GM13977 (cell line): ENCODE measurements at regions not wholly inside any gene's neighbourhood (a gene's known extent, or its start where the extent isn't known, plus 50 kb on each side); places are given as distances from the start of the nearest gene placed in this dataset.

Source experiments
- DNase-seq: peaks from one replicate; pipeline ENCODE4 v3.0.0; 2012; ENCODE audit warnings: low spot score
- CTCF ChIP-seq: IDR thresholded peaks from 2 replicates; pipeline ENCODE4 v1.5.1; 2012; ENCODE audit warnings: mild to moderate bottlenecking, control low read depth; ENCODE audit not compliant: insufficient read depth; ENCODE audit errors: extremely low read depth, missing control alignments
- in situ Hi-C: fragments of 300-500 bp; cut with MboI; formaldehyde crosslinking; loops from one replicate; pipeline ENCODE4 v1.12.0; 2022; ENCODE audit warnings: low sequenced_read_pairs, low pct_unique_long_range_greater_than_20kb, mixed read lengths, inconsistent platforms; ENCODE audit not compliant: unreplicated experiment

DNA sequence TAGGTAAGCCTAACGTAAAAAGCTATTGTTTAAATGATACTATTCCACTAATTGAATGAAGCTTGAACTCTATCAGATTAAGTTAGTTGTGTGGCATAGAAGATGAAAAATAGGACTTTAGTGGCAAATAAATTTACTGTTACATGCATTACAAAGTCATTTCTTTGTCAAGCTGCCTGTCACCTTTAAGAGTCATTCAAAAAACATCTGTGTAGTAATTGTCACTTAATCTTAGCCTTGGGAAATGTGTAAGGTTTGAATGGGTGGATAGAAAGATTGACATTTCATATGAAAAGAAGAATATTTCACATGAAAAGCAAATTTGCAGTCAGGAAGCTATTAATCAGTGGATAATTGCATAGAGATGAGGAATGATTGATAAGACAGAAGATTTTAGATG is 473.5 kb downstream of the DNAH5 start:
- in situ Hi-C loops: no loop called here
- TF ChIP-seq CTCF: no peak
- DNase-seq: no peak

DNA sequence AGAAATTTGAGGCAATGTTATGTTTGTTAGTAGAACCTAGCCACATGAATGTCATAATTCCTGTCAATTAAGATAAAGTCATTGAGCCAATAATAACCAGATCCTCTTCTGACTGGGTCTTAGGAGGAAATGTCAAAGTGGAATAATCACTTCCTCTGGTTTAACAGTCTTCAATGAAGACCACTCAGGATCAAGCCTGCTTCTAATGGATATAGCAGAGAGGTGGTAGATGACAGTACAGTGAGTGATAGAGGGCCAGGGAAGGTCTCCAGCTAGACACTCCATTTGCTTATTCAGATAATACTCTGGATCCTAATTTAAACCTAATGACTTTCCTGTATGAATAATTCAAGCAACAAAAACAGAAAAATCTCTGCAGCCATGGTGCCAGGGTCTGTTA is 474.2 kb downstream of the DNAH5 start:
- no peak for DNase-seq
- TF ChIP-seq CTCF: no peak
- in situ Hi-C loops: no loop called here

- no peak for DNase-seq
- TF ChIP-seq CTCF: no peak
- in situ Hi-C loops: no loop called here
Measured at GRCh38 chr5:13464532-13465193, 479.8 kb downstream of the DNAH5 start.

DNA sequence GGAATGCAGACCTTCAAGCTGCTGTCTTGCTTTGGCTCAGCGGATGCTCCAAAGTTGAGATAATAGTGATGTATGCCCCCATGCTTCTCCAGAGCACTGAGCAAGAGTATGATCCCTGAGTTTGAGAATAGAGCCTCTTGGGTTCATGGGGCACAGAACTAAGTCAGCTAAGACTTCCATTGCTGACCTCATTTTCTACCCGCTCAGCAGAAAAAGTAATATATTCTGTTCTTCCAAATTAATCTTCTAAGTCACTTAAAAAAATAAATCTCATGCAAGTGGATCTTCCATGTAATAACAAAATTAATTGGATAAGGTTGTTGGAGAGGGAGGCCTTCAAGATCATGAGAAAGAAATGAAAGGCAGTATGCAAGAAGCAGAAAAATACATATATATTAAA is 483.9 kb downstream of the DNAH5 start:
- DNase-seq: no peak
- TF ChIP-seq CTCF: no peak
- in situ Hi-C loops: no loop called here

- in situ Hi-C loops: no loop called here
- DNase-seq: no peak
- TF ChIP-seq CTCF: no peak
Measured at GRCh38 chr5:13454050-13454449, 490.4 kb downstream of the DNAH5 start.

DNA sequence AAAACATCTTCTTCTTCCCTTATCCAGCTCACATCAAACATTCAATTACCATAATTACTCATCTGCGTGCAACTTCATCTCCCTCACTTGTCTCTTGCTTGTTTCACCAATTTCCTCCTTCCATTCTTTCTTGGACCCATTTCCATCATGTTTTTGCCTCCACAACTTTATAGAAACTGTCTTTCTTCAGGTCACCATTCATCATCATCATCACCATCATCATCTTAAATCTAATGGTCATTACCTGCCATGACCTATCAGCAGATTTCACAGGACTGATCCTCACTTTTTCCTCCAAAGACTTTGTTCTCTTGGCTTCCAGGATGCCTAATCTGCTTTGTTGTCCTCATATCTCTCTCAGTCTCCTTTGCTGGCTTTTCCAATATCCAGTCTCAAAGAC is 495.6 kb downstream of the DNAH5 start:
- DNase-seq: no peak
- TF ChIP-seq CTCF: no peak
- in situ Hi-C loops: no loop called here
